ENCODE measurements at regions not wholly inside any gene's neighbourhood (a gene's known extent, or its start where the extent isn't known, plus 50 kb on each side); places are given as distances from the start of the nearest gene placed in this dataset.

- WGBS, 2 donors: 87 to 93% methylated on average over 4 of the region's 4 CpGs
- DNase-seq (ENCODE audit: low spot score in 2 of 2): no peak
- TF ChIP-seq, protein P1, sequence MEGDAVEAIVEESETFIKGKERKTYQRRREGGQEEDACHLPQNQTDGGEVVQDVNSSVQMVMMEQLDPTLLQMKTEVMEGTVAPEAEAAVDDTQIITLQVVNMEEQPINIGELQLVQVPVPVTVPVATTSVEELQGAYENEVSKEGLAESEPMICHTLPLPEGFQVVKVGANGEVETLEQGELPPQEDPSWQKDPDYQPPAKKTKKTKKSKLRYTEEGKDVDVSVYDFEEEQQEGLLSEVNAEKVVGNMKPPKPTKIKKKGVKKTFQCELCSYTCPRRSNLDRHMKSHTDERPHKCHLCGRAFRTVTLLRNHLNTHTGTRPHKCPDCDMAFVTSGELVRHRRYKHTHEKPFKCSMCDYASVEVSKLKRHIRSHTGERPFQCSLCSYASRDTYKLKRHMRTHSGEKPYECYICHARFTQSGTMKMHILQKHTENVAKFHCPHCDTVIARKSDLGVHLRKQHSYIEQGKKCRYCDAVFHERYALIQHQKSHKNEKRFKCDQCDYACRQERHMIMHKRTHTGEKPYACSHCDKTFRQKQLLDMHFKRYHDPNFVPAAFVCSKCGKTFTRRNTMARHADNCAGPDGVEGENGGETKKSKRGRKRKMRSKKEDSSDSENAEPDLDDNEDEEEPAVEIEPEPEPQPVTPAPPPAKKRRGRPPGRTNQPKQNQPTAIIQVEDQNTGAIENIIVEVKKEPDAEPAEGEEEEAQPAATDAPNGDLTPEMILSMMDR (IDR thresholded peaks at IDR 0.05): no peak
- TF ChIP-seq POLR2A (IDR thresholded peaks at IDR 0.05): no peak
- intact Hi-C loops (cut with DNase I; ENCODE audit: low total_unique reads): no loop called here
- H3K4me3 ChIP-seq (ENCODE audit: low read depth, poor library complexity, severe bottlenecking): no peak overlapping the region
Observed at GRCh38 chr1:59089036-59089798, 207.7 kb upstream of the FGGY start.

- no peak overlapping the region for H3K4me3 ChIP-seq (ENCODE audit: low read depth, poor library complexity, severe bottlenecking)
- TF ChIP-seq POLR2A (IDR thresholded peaks at IDR 0.05): no peak
- TF ChIP-seq, protein P1 (IDR thresholded peaks at IDR 0.05): no peak
- DNase-seq (ENCODE audit: low spot score in 2 of 2): no peak
- intact Hi-C loops (cut with DNase I; ENCODE audit: low total_unique reads): no loop called here
- WGBS, 2 donors: 79 to 80% methylated on average over 4 of the region's 4 CpGs
Observed at GRCh38 chr1:59089922-59090457, 206.9 kb upstream of the FGGY start.

DNA sequence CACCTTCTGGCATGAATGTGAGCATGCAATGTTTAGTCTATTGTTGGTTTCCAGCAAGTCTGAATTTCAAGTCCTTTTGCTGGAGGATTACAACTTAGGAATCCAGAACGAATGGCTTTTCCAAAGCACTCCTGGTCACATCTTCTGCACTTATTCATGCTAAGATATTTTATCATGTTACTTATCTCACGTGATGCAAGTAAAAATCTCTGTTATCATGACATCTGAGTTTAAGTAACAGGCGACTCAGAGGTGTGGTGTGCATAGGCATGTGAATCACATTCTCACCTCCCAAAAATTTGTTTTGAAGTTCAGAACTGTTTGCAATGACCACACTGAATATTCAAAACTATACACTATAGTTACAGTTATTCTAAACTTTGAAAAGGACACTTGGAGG, 204.8 kb upstream of the FGGY start:
- no peak for DNase-seq (ENCODE audit: low spot score in 2 of 2)
- intact Hi-C loops (cut with DNase I; ENCODE audit: low total_unique reads): no loop called here
- 61 to 69% methylated on average over 3 of the region's 3 CpGs for WGBS, 2 donors
- H3K4me3 ChIP-seq (ENCODE audit: low read depth, poor library complexity, severe bottlenecking): no peak overlapping the region
- TF ChIP-seq POLR2A (IDR thresholded peaks at IDR 0.05): no peak
- TF ChIP-seq, protein P1 (IDR thresholded peaks at IDR 0.05): no peak

GRCh38 chr1:59094001-59094400, 202.9 kb upstream of the FGGY start:
- intact Hi-C loops (cut with DNase I; ENCODE audit: low total_unique reads): no loop called here

DNA sequence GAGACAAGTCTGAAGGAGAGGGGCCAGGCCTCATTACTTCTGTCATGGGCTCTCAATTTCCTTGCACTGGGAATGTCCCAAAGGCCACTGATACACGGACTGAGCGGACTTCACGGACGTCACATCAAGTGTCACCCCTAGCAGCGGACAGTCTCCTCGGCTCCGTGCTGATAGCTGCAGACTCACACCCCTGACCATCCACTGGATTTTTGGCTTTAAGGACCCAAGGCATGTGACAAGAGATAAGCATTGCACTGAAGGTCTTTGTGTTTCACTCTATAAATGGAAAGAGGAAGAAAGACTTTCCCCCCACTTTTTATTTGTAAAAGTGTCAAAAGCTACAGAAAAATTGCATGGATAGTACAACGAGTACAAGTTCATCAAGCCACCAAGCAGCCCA, 200.4 kb upstream of the FGGY start:
- DNase-seq (ENCODE audit: low spot score in 2 of 2): no peak
- intact Hi-C loops (cut with DNase I; ENCODE audit: low total_unique reads): no loop called here
- no peak for TF ChIP-seq POLR2A (IDR thresholded peaks at IDR 0.05)
- TF ChIP-seq, protein P1 (IDR thresholded peaks at IDR 0.05): no peak
- WGBS, 2 donors: 88 to 93% methylated on average over 8 of the region's 8 CpGs
- H3K4me3 ChIP-seq (ENCODE audit: low read depth, poor library complexity, severe bottlenecking): no peak overlapping the region

More at GRCh38 chr1:59094001-59094400, 202.9 kb upstream of the FGGY start:
- WGBS, 2 donors: 82 to 92% methylated on average over 4 of the region's 4 CpGs
- no peak for DNase-seq (ENCODE audit: low spot score in 2 of 2)
- H3K4me3 ChIP-seq (ENCODE audit: low read depth, poor library complexity, severe bottlenecking): no peak overlapping the region
- TF ChIP-seq POLR2A (IDR thresholded peaks at IDR 0.05): no peak
- TF ChIP-seq, protein P1 (IDR thresholded peaks at IDR 0.05): no peak

Measured in lower leg skin (tissue), 4 donors.